GM12878 (cell line): ENCODE measurements at regions not wholly inside any gene's neighbourhood (a gene's known extent, or its start where the extent isn't known, plus 50 kb on each side); places are given as distances from the start of the nearest gene placed in this dataset.

ENCODE experiments used
- ATAC-seq: fragments of 200-7000 bp; cut with Tn5 transposase; 3 replicates; pipeline ENCODE4 v1.9.1; 2020; ENCODE audit warnings: mild to moderate bottlenecking, moderate library complexity
- BruUV-seq: library from RNA; stranded (reverse); fragments of 400-500 nt; replicated peaks from 2 replicates; lab custom pipeline; 2021; lab: Mats Ljungman, UMichigan
- CTCF ChIA-PET: fragments of 300-600 bp; sonication (Branson Sonifier 250); formaldehyde crosslinking; extraction: SDS; loops from one replicate; lab custom pipeline; 2021; ENCODE audit warnings: inconsistent platforms; lab: Yijun Ruan, JAX
- POLR2A ChIA-PET: fragments of 350-600 bp; formaldehyde crosslinking; extraction: SDS; loops from one replicate; lab custom pipeline; 2021; ENCODE audit warnings: inconsistent platforms; lab: Charles Lee
- RAD21 ChIA-PET: fragments of 300-600 bp; sonication (Branson Sonifier 250); formaldehyde crosslinking; loops from one replicate; lab custom pipeline; 2023; ENCODE audit warnings: antibody characterized with exemption; ENCODE audit not compliant: unreplicated experiment; lab: Charles Lee
- SMC1A ChIA-PET: fragments of 300-600 bp; sonication (Branson Sonifier 250); formaldehyde crosslinking; loops from one replicate; lab custom pipeline; 2023; ENCODE audit not compliant: unreplicated experiment, uncharacterized antibody; lab: Charles Lee
- DNase-seq: peaks from one replicate; pipeline ENCODE4 v3.0.0-alpha.2; 2011; ENCODE audit warnings: low read depth, low spot score
- FAIRE-seq: peaks from 3 replicates; lab custom pipeline; 2011; peaks lifted over from hg19 to GRCh38; lab: Jason Lieb, UNC
- H2AFZ ChIP-seq: 2 replicates; pipeline ENCODE4 v1.6.0; 2011; ENCODE audit warnings: low read depth, low read length, control low read depth; ENCODE audit not compliant: control insufficient read depth
- H3K27ac ChIP-seq: 2 replicates; pipeline ENCODE4 v1.5.1; 2011; ENCODE audit warnings: control low read depth; ENCODE audit not compliant: control insufficient read depth, insufficient read depth
- H3K27me3 ChIP-seq, 2 experiments: replicated peaks in 1 of 2; 2 replicates each; pipeline versions ENCODE4 v1.6.0 to v1.6.1; 2011; ENCODE audit warnings: low read length in 1 of 2; ENCODE audit not compliant: control insufficient read depth in 2 of 2, insufficient read depth in 2 of 2
- H3K36me3 ChIP-seq, 2 experiments: 2 replicates each; pipeline ENCODE4 v1.5.1; 2011; ENCODE audit warnings: low read length in 1 of 2; ENCODE audit not compliant: control insufficient read depth in 2 of 2, insufficient read depth in 2 of 2
- H3K4me1 ChIP-seq: 2 replicates; pipeline ENCODE4 v1.6.1; 2011; ENCODE audit warnings: mild to moderate bottlenecking, low read length, moderate library complexity, mixed read lengths; ENCODE audit not compliant: control insufficient read depth, insufficient read depth
- H3K4me2 ChIP-seq: 2 replicates; pipeline ENCODE4 v1.6.0; 2011; ENCODE audit warnings: control low read depth; ENCODE audit not compliant: control insufficient read depth, insufficient read depth
- H3K4me3 ChIP-seq: fragments of 200-600 bp; sonication (generic); 2 replicates; pipeline ENCODE4 v1.5.1; 2016
- H3K79me2 ChIP-seq: 2 replicates; pipeline ENCODE4 v1.6.0; 2011; ENCODE audit warnings: low read length; ENCODE audit not compliant: control insufficient read depth, insufficient read depth
- H3K9ac ChIP-seq: 2 replicates; pipeline ENCODE4 v1.8.0; 2011; ENCODE audit warnings: low read length, control low read depth, mixed read lengths; ENCODE audit not compliant: control insufficient read depth, insufficient read depth
- H3K9me3 ChIP-seq: replicated peaks from 3 replicates; pipeline ENCODE4 v1.5.1; 2011; ENCODE audit warnings: mild to moderate bottlenecking, low read length; ENCODE audit not compliant: control insufficient read depth, insufficient read depth
- H4K20me1 ChIP-seq: 2 replicates; pipeline ENCODE4 v1.6.0; 2011; ENCODE audit not compliant: control insufficient read depth, insufficient read depth
- BHLHE40 ChIP-seq, 2 experiments: fragments of 450-650 bp in 1 of 2; IDR thresholded peaks; 2 replicates each; pipeline ENCODE4 v1.6.1; 2011 to 2017; ENCODE audit warnings: low read depth in 2 of 2, borderline replicate concordance in 1 of 2, improper control_type of control experiment in 1 of 2, low read length in 1 of 2, mild to moderate bottlenecking in 1 of 2
- BRCA1 ChIP-seq: IDR thresholded peaks from 2 replicates; pipeline ENCODE4 v1.6.1; 2011; ENCODE audit warnings: low read depth, low read length, improper control_type of control experiment
- CBX5 ChIP-seq: sonication (generic); IDR thresholded peaks from 2 replicates; pipeline ENCODE4 v1.6.1; 2016; ENCODE audit warnings: low read depth, moderate library complexity, mild to moderate bottlenecking, inconsistent platforms
- CHD2 ChIP-seq: IDR thresholded peaks from 2 replicates; pipeline ENCODE4 v1.6.1; 2011; ENCODE audit warnings: low read depth, low read length, improper control_type of control experiment, borderline replicate concordance
- ESRRA ChIP-seq: IDR thresholded peaks from 2 replicates; pipeline ENCODE4 v1.6.1; 2012; ENCODE audit warnings: mild to moderate bottlenecking, low read length, improper control_type of control experiment
- HDGF ChIP-seq: fragments of 450-650 bp; IDR thresholded peaks from 2 replicates; pipeline ENCODE4 v1.6.1; 2016; ENCODE audit warnings: antibody characterized with exemption
- JUNB ChIP-seq: IDR thresholded peaks from 2 replicates; pipeline ENCODE4 v1.6.1; 2016; ENCODE audit warnings: antibody characterized with exemption, mild to moderate bottlenecking
- MTA3 ChIP-seq: IDR thresholded peaks from 2 replicates; pipeline ENCODE4 v1.6.1; 2012; ENCODE audit warnings: low read length, inconsistent platforms, borderline replicate concordance
- POLR2AphosphoS2 ChIP-seq: IDR thresholded peaks from 2 replicates; pipeline ENCODE4 v1.6.1; 2011; ENCODE audit warnings: low read depth, mild to moderate bottlenecking, low read length, improper control_type of control experiment, moderate library complexity
- WRNIP1 ChIP-seq: IDR thresholded peaks from 2 replicates; pipeline ENCODE4 v1.6.1; 2011; ENCODE audit warnings: low read depth, low read length, improper control_type of control experiment, borderline replicate concordance
- ZBED1 ChIP-seq: IDR thresholded peaks from 2 replicates; pipeline ENCODE4 v1.6.1; 2016; ENCODE audit warnings: borderline replicate concordance
- ZNF384 ChIP-seq: IDR thresholded peaks from 2 replicates; pipeline ENCODE4 v1.6.1; 2012; ENCODE audit warnings: low read depth, mild to moderate bottlenecking, low read length, improper control_type of control experiment, borderline replicate concordance
- WGBS: methylation state at CpG from one replicate; pipeline ENCODE4 v1.1.6; 2016; ENCODE audit warnings: low lambda C conversion rate; ENCODE audit not compliant: insufficient replicate concordance, insufficient coverage; ENCODE audit errors: missing lambda C conversion rate; 5-methylcytosine and 5-hydroxymethylcytosine counted together
- in situ Hi-C: fragments of 300-500 bp; cut with MboI; formaldehyde crosslinking; loops from 9 replicates; pipeline ENCODE4 v1.14.3; 2018; ENCODE audit warnings: mixed read lengths
- intact Hi-C: fragments of 100-400 bp; cut with micrococcal nuclease; formaldehyde crosslinking; loops from one replicate; pipeline ENCODE4 v1.14.2; 2022; ENCODE audit not compliant: unreplicated experiment
- TF ChIP-seq, protein P1 (sequence below): fragments of 450-650 bp; IDR thresholded peaks from 2 replicates; pipeline ENCODE4 v1.6.1; 2017; ENCODE audit warnings: mild to moderate bottlenecking, low read depth, inconsistent platforms; ENCODE audit not compliant: poor library complexity, severe bottlenecking
- TF ChIP-seq, protein P2 (sequence below): fragments of 450-650 bp; IDR thresholded peaks from 2 replicates; pipeline ENCODE4 v1.6.1; 2017; ENCODE audit warnings: antibody characterized with exemption, mild to moderate bottlenecking, moderate library complexity
- TF ChIP-seq, protein P3 (sequence below): fragments of 150-350 bp; IDR thresholded peaks from 2 replicates; pipeline ENCODE4 v1.6.1; 2016; ENCODE audit warnings: low read depth, low read length

DNA sequence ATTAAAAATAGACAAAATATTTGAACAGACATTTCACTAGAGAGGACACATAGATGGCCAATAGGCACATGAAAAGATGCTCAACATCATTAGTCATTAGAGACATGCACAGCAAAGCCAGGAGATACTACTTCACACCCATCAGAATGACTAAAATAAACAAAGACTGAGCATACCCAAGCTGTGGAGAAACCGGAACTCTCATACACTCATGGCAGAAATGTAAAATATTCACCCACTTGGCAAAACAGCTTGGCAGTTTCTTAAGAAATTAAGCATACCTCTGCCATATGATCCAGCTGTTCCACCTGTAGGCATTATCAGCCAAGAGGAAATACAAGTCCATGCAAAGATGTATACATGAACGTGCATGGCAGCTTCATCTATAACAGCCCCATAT, 213.4 kb downstream of the TSHZ3 start:
- CTCF ChIA-PET: no interaction called here
- no peak for FAIRE-seq

More for the DNA sequence above, 213.4 kb downstream of the TSHZ3 start:
- BruUV-seq: no TSS peak
- in situ Hi-C loops: no loop called here
- Histone ChIP-seq H3K4me2 (no peak overlapping the region), H4K20me1 (no peaks in the 10 kb centered on the region), H3K9me3 (no peaks in the 10 kb centered on the region), H3K4me1 (no peaks in the 10 kb centered on the region), H3K4me3 (no peak overlapping the region), H3K9ac (no peak overlapping the region), H3K27me3 (no peaks in the 10 kb centered on the region), H3K27ac (no peak overlapping the region), H2AFZ (no peak overlapping the region), H3K36me3 (no peaks in the 10 kb centered on the region), H3K79me2 (no peaks in the 10 kb centered on the region)
- ATAC-seq: no peak
- WGBS: 4% methylated on average over 2 of the region's 2 CpGs
- ChIA-PET SMC1A (interaction anchor here (0.7 kb wide), 1 partner anchor 55 kb away, joined by 3 read pairs; no protein-coding TSS in a partner anchor), RAD21 (no interaction called here), POLR2A (no interaction called here)
- no peak for DNase-seq
- intact Hi-C loops: no loop called here
- TF ChIP-seq, protein P1, sequence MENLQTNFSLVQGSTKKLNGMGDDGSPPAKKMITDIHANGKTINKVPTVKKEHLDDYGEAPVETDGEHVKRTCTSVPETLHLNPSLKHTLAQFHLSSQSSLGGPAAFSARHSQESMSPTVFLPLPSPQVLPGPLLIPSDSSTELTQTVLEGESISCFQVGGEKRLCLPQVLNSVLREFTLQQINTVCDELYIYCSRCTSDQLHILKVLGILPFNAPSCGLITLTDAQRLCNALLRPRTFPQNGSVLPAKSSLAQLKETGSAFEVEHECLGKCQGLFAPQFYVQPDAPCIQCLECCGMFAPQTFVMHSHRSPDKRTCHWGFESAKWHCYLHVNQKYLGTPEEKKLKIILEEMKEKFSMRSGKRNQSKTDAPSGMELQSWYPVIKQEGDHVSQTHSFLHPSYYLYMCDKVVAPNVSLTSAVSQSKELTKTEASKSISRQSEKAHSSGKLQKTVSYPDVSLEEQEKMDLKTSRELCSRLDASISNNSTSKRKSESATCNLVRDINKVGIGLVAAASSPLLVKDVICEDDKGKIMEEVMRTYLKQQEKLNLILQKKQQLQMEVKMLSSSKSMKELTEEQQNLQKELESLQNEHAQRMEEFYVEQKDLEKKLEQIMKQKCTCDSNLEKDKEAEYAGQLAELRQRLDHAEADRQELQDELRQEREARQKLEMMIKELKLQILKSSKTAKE: no peak
- TF ChIP-seq JUNB (no peak), MTA3 (no peak), ZNF384 (no peak), BHLHE40 (IDR thresholded peaks at IDR 0.05; ENCODE audit: borderline replicate concordance in 1 of 2, low read depth in 2 of 2, low read length in 1 of 2) (no peak), ESRRA (no peak), CBX5 (no peak), HDGF (no peak), BRCA1 (no peak), CHD2 (no peak), POLR2AphosphoS2 (no peak), WRNIP1 (no peak), ZBED1 (no peak)
- TF ChIP-seq, protein P2, sequence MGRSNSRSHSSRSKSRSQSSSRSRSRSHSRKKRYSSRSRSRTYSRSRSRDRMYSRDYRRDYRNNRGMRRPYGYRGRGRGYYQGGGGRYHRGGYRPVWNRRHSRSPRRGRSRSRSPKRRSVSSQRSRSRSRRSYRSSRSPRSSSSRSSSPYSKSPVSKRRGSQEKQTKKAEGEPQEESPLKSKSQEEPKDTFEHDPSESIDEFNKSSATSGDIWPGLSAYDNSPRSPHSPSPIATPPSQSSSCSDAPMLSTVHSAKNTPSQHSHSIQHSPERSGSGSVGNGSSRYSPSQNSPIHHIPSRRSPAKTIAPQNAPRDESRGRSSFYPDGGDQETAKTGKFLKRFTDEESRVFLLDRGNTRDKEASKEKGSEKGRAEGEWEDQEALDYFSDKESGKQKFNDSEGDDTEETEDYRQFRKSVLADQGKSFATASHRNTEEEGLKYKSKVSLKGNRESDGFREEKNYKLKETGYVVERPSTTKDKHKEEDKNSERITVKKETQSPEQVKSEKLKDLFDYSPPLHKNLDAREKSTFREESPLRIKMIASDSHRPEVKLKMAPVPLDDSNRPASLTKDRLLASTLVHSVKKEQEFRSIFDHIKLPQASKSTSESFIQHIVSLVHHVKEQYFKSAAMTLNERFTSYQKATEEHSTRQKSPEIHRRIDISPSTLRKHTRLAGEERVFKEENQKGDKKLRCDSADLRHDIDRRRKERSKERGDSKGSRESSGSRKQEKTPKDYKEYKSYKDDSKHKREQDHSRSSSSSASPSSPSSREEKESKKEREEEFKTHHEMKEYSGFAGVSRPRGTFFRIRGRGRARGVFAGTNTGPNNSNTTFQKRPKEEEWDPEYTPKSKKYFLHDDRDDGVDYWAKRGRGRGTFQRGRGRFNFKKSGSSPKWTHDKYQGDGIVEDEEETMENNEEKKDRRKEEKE: no peak
- TF ChIP-seq, protein P3, sequence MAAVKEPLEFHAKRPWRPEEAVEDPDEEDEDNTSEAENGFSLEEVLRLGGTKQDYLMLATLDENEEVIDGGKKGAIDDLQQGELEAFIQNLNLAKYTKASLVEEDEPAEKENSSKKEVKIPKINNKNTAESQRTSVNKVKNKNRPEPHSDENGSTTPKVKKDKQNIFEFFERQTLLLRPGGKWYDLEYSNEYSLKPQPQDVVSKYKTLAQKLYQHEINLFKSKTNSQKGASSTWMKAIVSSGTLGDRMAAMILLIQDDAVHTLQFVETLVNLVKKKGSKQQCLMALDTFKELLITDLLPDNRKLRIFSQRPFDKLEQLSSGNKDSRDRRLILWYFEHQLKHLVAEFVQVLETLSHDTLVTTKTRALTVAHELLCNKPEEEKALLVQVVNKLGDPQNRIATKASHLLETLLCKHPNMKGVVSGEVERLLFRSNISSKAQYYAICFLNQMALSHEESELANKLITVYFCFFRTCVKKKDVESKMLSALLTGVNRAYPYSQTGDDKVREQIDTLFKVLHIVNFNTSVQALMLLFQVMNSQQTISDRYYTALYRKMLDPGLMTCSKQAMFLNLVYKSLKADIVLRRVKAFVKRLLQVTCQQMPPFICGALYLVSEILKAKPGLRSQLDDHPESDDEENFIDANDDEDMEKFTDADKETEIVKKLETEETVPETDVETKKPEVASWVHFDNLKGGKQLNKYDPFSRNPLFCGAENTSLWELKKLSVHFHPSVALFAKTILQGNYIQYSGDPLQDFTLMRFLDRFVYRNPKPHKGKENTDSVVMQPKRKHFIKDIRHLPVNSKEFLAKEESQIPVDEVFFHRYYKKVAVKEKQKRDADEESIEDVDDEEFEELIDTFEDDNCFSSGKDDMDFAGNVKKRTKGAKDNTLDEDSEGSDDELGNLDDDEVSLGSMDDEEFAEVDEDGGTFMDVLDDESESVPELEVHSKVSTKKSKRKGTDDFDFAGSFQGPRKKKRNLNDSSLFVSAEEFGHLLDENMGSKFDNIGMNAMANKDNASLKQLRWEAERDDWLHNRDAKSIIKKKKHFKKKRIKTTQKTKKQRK: no peak
